BJ (cell line): ENCODE measurements at regions not wholly inside any gene's neighbourhood (a gene's known extent, or its start where the extent isn't known, plus 50 kb on each side); places are given as distances from the start of the nearest gene placed in this dataset.

Experiments used
- CTCF ChIA-PET: fragments of 350-600 bp; formaldehyde crosslinking; extraction: SDS; loops from one replicate; lab custom pipeline; 2021; ENCODE audit warnings: antibody characterized with exemption, inconsistent platforms; lab: Yijun Ruan, JAX
- POLR2A ChIA-PET: fragments of 300-600 bp; sonication (Branson Sonifier 250); formaldehyde crosslinking; extraction: SDS; loops from one replicate; lab custom pipeline; 2021; ENCODE audit warnings: antibody characterized with exemption; lab: Charles Lee
- DNase-seq: peaks from one replicate; pipeline ENCODE4 v3.0.0-alpha.2; 2011; ENCODE audit warnings: low read depth
- H3K27me3 ChIP-seq: 2 replicates; pipeline ENCODE4 v1.6.0; 2011; ENCODE audit warnings: low read length; ENCODE audit not compliant: control insufficient read depth, insufficient read depth
- H3K36me3 ChIP-seq: 2 replicates; pipeline ENCODE4 v1.5.1; 2011; ENCODE audit warnings: low read length; ENCODE audit not compliant: control insufficient read depth, insufficient read depth
- H3K4me3 ChIP-seq: 2 replicates; pipeline ENCODE4 v1.5.1; 2011; ENCODE audit warnings: low read depth, mild to moderate bottlenecking, control low read depth, low read length
- CTCF ChIP-seq: IDR thresholded peaks from 2 replicates; pipeline ENCODE4 v1.5.1; 2011; ENCODE audit warnings: low read depth, mild to moderate bottlenecking, control low read depth, inconsistent platforms, low read length, moderate library complexity; ENCODE audit not compliant: insufficient read depth

DNA sequence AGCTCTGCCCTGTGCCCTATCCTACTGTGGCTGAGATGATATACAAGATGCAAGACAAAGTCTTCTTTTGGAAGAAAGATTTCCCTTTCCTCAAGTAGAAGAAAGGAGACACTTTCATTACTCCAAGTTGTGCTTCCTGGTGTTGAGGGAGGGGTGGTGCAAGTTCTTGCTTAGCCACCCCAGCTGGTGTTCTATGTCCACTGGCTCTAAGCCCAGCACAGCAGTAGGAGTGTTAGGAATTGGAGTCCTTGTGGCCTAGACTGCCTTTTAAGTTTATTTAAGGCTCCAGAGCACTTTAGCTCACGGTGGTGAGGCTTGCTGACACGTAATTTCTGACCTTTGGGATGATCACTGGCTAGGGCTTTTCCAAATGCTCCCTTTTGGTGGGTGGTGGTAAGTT, 109.7 kb downstream of the KIF2B start:
- no peak overlapping the region for H3K4me3 ChIP-seq
- CTCF ChIA-PET = no interaction called here
- no peaks in the 10 kb centered on the region for H3K36me3 ChIP-seq
- H3K27me3 ChIP-seq = no peaks in the 10 kb centered on the region
- TF ChIP-seq CTCF = no peak
- POLR2A ChIA-PET = no interaction called here
- no peak for DNase-seq

- POLR2A ChIA-PET = no interaction called here
- no peak overlapping the region for H3K4me3 ChIP-seq
- CTCF ChIA-PET = no interaction called here
- no peaks in the 10 kb centered on the region for H3K36me3 ChIP-seq
- TF ChIP-seq CTCF = no peak
- no peaks in the 10 kb centered on the region for H3K27me3 ChIP-seq
- DNase-seq = no peak
These were observed 112.2 kb downstream of the KIF2B start for GRCh38 chr17:53934931-53935330.

DNA sequence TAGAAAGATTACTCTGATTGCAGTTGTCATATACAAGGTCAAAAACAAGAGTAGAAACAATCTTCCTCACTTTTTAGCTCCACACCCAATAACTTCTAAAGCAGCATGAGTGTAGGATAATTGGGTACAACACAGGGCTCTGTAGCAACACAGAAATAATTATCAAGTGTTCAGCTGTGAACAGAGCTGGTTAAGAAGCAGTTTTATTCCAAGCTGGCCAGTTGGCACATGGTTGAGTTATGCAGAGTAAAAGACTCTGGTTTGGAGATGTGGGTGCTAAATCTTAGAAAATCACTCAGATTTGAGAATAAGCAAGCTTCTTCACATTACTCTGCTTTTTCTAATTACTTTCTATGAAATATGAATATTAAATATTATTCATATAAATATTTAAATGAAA, 118.5 kb downstream of the KIF2B start:
- TF ChIP-seq CTCF = no peak
- H3K27me3 ChIP-seq = no peaks in the 10 kb centered on the region
- no peaks in the 10 kb centered on the region for H3K36me3 ChIP-seq
- CTCF ChIA-PET = interaction anchor here (1.1 kb wide), 1 partner anchor 10 kb away, joined by 4 read pairs; no protein-coding TSS in a partner anchor
- DNase-seq = no peak
- H3K4me3 ChIP-seq = no peak overlapping the region
- POLR2A ChIA-PET = no interaction called here

DNA sequence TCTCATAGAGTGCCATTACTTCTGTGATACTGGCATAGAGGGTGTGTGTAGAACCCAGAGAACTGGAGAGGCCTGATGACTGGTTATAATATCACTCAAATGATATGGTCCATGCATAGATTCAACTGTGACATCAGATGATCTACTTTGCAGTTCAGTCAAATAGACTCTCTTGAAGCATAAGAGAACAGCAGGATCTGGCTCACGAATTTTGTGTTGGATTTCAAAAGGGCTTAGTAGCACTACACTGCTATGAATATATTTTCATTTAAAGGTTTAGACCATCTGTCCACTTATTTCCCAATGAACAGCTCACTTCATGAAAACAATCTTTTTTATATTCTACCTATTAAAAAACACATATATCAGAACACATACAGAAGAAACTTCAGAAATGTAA, 119.7 kb downstream of the KIF2B start:
- Histone ChIP-seq H3K4me3 (no peak overlapping the region), H3K36me3 (no peaks in the 10 kb centered on the region), H3K27me3 (no peaks in the 10 kb centered on the region)
- no peak for TF ChIP-seq CTCF
- POLR2A ChIA-PET = no interaction called here
- no peak for DNase-seq
- CTCF ChIA-PET = interaction anchor here (1.1 kb wide), 1 partner anchor 9 kb away, joined by 4 read pairs; no protein-coding TSS in a partner anchor

DNA sequence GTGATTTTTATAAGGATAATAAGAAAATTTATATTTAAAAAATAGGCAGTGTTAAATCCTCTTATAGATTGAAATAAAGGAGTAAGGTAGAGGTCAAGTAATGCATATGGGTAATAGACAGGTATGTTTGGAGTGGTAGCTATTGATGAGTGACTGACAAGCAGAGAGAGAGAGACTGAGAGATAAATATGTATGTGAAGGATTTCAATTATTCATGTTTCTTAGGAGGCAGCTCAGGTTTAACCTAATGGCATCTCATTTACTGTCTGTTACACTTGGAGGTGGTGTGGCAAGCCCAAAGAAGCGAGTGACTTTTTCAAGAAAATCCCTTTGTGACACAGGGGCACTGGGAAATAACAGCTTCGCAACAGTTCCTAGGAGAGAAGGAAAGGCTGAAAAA, 120.2 kb downstream of the KIF2B start:
- ChIA-PET POLR2A (no interaction called here), CTCF (no interaction called here)
- H3K27me3 ChIP-seq = no peaks in the 10 kb centered on the region
- TF ChIP-seq CTCF = no peak
- no peaks in the 10 kb centered on the region for H3K36me3 ChIP-seq
- H3K4me3 ChIP-seq = no peak overlapping the region
- no peak for DNase-seq
